ENCODE measurements at regions not wholly inside any gene's neighbourhood (a gene's known extent, or its start where the extent isn't known, plus 50 kb on each side); places are given as distances from the start of the nearest gene placed in this dataset.
"Not testable (repeated sequence)": the region's sequence is repeated elsewhere in the genome, so short reads cannot be mapped to it uniquely, and the experiment has no call there.

DNA sequence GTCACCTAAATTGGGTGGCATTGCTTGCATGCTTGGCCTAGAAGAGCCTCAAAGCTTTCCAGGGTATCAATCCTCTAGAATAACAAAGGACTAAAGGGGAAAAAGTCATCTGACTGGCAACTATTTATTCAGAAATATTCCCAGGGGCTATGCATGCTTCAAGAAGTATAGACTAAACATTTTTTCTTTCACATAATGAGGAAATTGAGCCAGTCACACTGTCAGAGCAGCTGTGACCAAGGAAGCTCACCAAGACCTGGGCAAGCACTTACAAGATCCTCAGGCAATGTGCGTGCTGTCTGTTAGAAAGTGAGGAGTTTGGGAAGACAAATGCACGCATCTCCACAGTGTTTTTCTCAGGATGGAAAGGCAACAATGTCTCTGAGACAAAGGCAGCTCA, 747.2 kb downstream of the DIAPH3 start:
- no peak for DNase-seq

- DNase-seq = no peak
Observed at GRCh38 chr13:59422646-59423045, 741.1 kb downstream of the DIAPH3 start.

DNA sequence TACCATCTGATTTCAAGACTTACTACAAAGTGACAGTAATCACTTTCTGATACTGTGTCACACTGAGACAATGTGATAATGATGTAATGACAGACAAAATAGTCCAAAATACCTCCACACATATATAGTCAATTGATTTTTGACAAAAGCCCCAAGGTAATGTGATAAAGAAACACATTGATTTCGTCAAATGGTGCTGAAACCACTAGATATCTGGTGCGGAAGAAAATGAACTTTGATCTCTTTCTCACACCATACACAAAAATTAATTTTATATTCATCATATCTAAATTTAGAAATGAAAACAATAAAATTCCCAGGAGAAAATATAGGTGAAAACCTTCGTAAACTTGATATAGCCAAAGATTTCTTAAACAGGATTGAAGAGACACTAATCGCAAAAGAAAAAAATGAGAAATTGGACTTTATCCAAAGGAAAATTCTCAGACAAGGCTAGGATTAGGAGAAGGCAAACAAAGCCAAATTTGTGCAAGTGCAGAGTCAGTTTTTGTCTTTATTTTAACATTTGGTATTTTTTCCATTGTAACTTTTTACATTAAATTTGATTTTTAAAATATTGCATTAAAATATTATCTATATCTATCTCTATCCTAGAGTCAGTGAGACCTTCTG, 739.9 kb downstream of the DIAPH3 start:
- no peak for DNase-seq

DNA sequence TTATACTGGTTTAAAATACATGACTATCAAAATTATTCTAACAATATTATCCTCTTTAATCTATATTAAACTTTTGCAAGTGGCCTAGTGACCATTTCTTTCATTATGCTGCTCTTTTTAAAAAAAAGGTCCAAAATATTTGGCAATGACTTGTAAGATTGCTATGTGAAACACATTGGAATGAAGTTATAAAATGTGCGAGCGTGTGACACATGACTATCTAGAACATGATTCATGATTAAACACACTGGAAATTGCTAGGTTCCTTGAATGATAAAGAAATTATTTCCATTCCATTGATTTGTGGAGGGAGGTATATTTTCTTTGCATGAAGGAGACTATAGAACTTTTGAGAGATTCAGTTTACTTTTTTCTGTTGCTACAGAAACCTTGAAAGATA, 739.1 kb downstream of the DIAPH3 start:
- DNase-seq = no peak

DNA sequence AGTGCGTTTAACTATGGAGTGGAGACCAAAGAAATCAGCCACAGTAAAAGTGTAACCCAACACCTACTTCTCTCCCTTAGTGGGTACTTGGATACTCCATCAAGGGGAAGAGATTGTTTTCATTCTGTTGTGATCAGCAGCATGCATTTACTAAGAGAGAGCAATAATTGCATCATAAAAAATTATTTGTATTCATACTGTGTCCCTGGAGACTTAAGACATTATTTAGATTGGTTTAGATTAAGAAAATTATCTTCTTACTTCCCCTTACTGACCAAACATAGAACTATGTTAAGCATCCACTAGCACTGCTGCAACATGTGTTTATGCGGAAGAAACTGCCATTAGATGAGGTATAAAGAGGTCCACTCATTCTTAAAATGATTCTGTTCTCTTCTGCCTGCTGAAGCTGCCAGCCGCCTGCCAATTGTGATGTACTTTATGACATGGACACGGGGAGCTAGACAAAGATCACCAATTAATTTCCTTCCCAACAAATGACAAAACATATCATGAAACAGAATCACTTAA, 738.5 kb downstream of the DIAPH3 start:
- DNase-seq = no peak

- DNase-seq = no peak
Observed at GRCh38 chr13:59435024-59435423, 728.7 kb downstream of the DIAPH3 start.

GRCh38 chr13:59437544-59438301, 726.0 kb downstream of the DIAPH3 start:
- DNase-seq = no peak

GRCh38 chr13:59439776-59440428, 723.8 kb downstream of the DIAPH3 start:
- DNase-seq = no peak

- DNase-seq = not testable (repeated sequence)
Observed at GRCh38 chr13:59441068-59441467, 722.7 kb downstream of the DIAPH3 start.

GRCh38 chr13:59441596-59442280, 722.0 kb downstream of the DIAPH3 start:
- DNase-seq = no peak

GRCh38 chr13:59442461-59442860, 721.3 kb downstream of the DIAPH3 start:
- no peak for DNase-seq

GRCh38 chr13:59442944-59443486, 720.7 kb downstream of the DIAPH3 start:
- no peak for DNase-seq

DNA sequence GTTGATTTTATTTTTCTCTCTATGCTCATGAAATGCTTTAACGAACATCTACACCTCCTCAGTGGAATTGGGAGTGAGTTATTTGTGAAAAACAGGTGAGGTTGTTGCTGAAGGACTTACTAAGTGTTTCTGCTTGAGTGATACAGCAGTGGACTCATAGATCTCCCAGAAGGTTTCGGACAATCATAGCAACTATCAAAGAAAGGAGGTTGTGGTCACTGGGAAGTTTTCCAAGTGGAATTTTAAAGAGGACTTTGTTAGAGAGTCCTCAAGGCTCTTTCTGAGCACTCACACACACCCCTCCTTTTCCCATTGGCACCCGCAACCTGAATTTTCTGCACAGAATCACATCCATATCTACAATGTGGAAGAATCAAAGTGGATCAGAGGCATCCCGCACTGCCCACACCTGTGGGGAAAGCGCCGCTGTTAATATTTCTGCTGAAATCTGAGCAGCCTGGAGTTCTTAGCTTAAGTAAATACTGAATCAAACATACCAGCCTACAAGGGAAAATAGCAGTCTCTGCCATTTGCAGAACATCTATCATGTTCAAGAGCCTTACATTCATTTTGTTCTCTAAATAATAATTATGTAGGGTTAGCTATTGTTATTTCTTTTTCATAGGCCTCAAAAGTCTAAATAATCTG, 719.4 kb downstream of the DIAPH3 start:
- no peak for DNase-seq

DNA sequence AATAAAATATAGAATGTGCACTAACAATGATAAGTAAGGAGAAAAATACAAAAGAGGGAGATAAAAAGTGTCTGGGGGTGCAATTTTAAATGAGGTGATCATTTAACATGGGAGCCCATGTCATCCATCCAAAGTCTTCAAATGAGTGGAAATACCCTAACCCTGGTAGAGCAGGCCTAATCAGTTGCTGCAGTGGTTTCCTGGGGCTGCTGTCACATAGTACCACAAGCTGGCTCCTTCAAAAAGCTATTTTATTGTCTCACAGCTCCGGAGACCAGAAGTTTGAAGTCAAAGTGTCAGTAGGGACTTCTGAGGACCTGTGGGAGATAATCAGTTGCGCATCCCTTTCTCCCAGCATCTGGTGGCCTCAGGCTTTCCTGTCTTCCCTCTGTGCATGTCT, 717.9 kb downstream of the DIAPH3 start:
- DNase-seq = no peak

DNA sequence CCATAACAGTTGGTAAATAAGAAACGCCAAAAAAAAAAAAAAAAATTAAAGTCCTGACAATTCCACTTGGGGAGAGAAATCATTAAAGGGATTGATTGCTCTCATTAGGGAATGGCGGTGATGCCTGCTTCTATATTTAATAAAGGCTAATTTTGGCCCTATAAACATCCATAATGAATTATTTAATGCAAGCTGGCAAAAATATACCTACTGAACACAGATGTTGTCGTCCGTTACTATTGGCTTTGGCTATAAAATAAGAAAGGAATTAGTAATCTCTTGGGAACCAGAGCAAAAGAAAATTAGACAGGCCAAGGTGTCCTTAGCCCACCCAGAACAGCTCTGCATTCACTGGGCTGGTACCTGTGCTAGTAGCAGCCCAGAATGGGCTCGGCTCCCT, 717.3 kb downstream of the DIAPH3 start:
- no peak for DNase-seq

DNA sequence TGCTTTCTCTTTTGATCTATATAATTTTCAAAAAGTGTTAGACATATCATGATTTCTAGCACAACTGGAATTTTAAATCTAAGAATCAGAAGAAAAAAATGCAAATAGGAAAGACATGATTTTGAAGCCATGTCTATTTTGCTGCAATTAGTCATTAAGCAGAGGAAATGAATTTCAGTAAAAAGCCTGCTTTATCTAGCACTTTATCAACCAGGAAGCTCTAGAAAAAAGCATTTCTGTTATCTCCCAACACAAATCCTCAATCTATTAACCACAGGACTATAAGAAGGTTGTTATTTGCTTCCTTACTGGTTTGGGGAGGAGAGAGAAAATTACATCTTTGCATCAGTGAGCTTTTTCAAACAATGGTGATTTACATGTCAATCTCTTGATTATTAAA, 716.7 kb downstream of the DIAPH3 start:
- DNase-seq = no peak

- DNase-seq = no peak
Observed at GRCh38 chr13:59447846-59448620, 715.7 kb downstream of the DIAPH3 start.

DNA sequence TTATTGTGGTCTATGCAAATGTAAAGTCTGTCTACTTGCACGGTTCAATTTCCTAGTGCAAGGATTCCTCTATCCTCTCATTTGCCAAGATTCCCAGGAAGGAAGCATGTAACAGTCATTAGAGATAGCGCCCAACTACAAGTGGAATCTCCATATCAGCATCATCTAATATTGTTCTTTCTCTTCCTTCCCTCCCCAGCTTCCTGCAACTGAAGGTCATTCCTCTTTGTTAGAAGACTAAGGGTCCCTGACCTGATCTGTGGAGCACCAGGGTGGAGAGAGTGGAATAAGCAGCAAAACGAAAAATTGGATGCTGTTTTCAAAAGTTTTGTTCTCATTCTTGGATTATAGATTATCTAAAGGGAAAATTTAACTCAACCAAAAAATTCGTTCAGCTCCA, 714.0 kb downstream of the DIAPH3 start:
- no peak for DNase-seq

GRCh38 chr13:59450229-59450628, 713.5 kb downstream of the DIAPH3 start:
- no peak for DNase-seq

- DNase-seq = no peak
Observed at GRCh38 chr13:59451236-59451635, 712.5 kb downstream of the DIAPH3 start.
